Calu3 (cell line): ENCODE measurements at regions not wholly inside any gene's neighbourhood (a gene's known extent, or its start where the extent isn't known, plus 50 kb on each side); places are given as distances from the start of the nearest gene placed in this dataset.

ENCODE experiments used
- BruUV-seq: library from RNA; stranded (reverse); fragments of 400-500 nt; replicated peaks from 2 replicates; lab custom pipeline; 2021; lab: Mats Ljungman, UMichigan
- CTCF ChIA-PET: fragments of 300-600 bp; sonication (Branson Sonifier 250); formaldehyde crosslinking; loops from one replicate; lab custom pipeline; 2022; ENCODE audit warnings: antibody characterized with exemption; lab: Charles Lee
- DNase-seq: peaks from one replicate; pipeline ENCODE4 v3.0.0; 2022
- H3K27ac Mint-ChIP-seq: one replicate; pipeline ENCODE4 v1.8.0; 2022; ENCODE audit warnings: mixed read lengths; ENCODE audit not compliant: unreplicated experiment
- H3K27me3 Mint-ChIP-seq: one replicate; pipeline ENCODE4 v1.8.0; 2022; ENCODE audit warnings: mixed read lengths; ENCODE audit not compliant: unreplicated experiment
- H3K36me3 Mint-ChIP-seq: one replicate; pipeline ENCODE4 v1.8.0; 2022; ENCODE audit warnings: mild to moderate bottlenecking, moderate library complexity, mixed read lengths; ENCODE audit not compliant: insufficient read depth, unreplicated experiment
- H3K4me1 Mint-ChIP-seq: one replicate; pipeline ENCODE4 v1.8.0; 2022; ENCODE audit warnings: mild to moderate bottlenecking, low read depth, mixed read lengths; ENCODE audit not compliant: unreplicated experiment
- H3K4me3 Mint-ChIP-seq: one replicate; pipeline ENCODE4 v1.8.0; 2022; ENCODE audit warnings: mild to moderate bottlenecking, low read depth, moderate library complexity, mixed read lengths; ENCODE audit not compliant: unreplicated experiment
- H3K9me3 Mint-ChIP-seq: one replicate; pipeline ENCODE4 v1.8.0; 2022; ENCODE audit warnings: low read depth, mixed read lengths; ENCODE audit not compliant: unreplicated experiment
- CTCF ChIP-seq: fragments of 200-600 bp; IDR thresholded peaks from one replicate; pipeline ENCODE4 v1.8.0; 2022; ENCODE audit warnings: antibody characterized with exemption; ENCODE audit not compliant: unreplicated experiment
- intact Hi-C: fragments of 100-400 bp; cut with micrococcal nuclease; formaldehyde crosslinking; loops from one replicate; pipeline ENCODE4 v1.10.0; 2022; ENCODE audit not compliant: unreplicated experiment

- no peak for DNase-seq
- intact Hi-C loops: no loop called here
- no TSS peak for BruUV-seq
- Mint-ChIP-seq H3K36me3 (no peaks in the 10 kb centered on the region), H3K9me3 (no peaks in the 10 kb centered on the region), H3K27ac (no peak overlapping the region), H3K27me3 (no peaks in the 10 kb centered on the region), H3K4me3 (no peak overlapping the region), H3K4me1 (no peaks in the 10 kb centered on the region)
- CTCF ChIA-PET: interaction anchor here (0.6 to 1.5 kb wide), 3 partner anchors 10 to 310 kb away, joined by 3 to 5 read pairs (median 4); no protein-coding TSS in a partner anchor
- TF ChIP-seq CTCF: no peak
Observed at GRCh38 chr21:31570824-31571566, 88.5 kb upstream of the SOD1 start.

DNA sequence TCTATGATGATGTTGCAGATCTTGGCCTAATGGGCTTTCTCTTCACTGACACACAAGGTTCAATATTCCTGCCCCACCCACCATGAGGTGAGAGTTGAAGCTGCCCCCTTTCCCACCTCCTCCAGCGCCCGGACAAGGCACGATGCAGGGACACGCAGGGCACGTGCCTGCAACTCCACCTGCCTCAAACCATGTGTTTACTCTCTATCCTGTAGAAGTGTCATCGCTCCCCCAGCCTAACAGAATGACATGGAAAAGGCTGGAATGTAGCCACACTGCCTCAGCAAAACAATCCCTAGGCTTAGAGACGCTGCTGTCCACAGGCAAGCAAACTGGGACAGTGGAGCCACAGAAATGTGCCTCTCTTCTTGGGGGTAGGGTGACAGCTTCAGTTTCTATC is 92.9 kb upstream of the SOD1 start:
- TF ChIP-seq CTCF: no peak
- no peaks in the 10 kb centered on the region for H3K36me3 Mint-ChIP-seq
- intact Hi-C loops: no loop called here
- no peaks in the 10 kb centered on the region for H3K9me3 Mint-ChIP-seq
- CTCF ChIA-PET: no interaction called here
- no peak overlapping the region for H3K27ac Mint-ChIP-seq
- no peaks in the 10 kb centered on the region for H3K4me1 Mint-ChIP-seq
- no TSS peak for BruUV-seq
- H3K27me3 Mint-ChIP-seq: no peaks in the 10 kb centered on the region
- DNase-seq: no peak
- no peak overlapping the region for H3K4me3 Mint-ChIP-seq

DNA sequence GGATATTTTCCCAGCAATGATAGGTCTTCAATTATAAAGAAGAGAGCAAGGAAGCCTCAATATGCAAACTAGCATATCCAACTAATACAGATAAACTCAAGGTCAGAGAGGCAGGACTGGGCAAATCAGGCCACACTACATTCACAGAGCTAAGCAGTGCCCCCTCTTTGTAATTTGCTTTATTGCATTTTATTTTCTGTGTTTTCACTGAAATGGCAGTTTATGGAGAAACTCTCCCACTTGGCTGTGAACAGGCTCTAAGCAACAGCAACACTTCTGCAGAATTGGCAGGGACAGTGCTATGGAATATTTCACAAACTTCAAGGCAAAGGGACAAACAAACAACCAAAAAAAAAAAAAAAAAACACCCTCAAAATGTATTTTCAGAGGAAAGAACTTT is 93.4 kb upstream of the SOD1 start:
- intact Hi-C loops: no loop called here
- DNase-seq: no peak
- CTCF ChIA-PET: no interaction called here

GRCh38 chr21:31564439-31564838 is 95.1 kb upstream of the SOD1 start:
- CTCF ChIA-PET: no interaction called here
- no TSS peak for BruUV-seq
- no peak overlapping the region for H3K4me3 Mint-ChIP-seq
- no peak for DNase-seq
- intact Hi-C loops: no loop called here
- H3K9me3 Mint-ChIP-seq: no peaks in the 10 kb centered on the region
- no peak overlapping the region for H3K27ac Mint-ChIP-seq
- H3K36me3 Mint-ChIP-seq: peaks cover 10% of the 10 kb centered on the region
- H3K4me1 Mint-ChIP-seq: peaks cover 9% of the 10 kb centered on the region
- H3K27me3 Mint-ChIP-seq: no peaks in the 10 kb centered on the region
- no peak for TF ChIP-seq CTCF

More for the DNA sequence above, 93.4 kb upstream of the SOD1 start:
- no peaks in the 10 kb centered on the region for H3K36me3 Mint-ChIP-seq
- H3K27ac Mint-ChIP-seq: no peak overlapping the region
- H3K4me1 Mint-ChIP-seq: no peaks in the 10 kb centered on the region
- no peak for TF ChIP-seq CTCF
- H3K4me3 Mint-ChIP-seq: no peak overlapping the region
- no TSS peak for BruUV-seq
- no peaks in the 10 kb centered on the region for H3K9me3 Mint-ChIP-seq
- no peaks in the 10 kb centered on the region for H3K27me3 Mint-ChIP-seq
